Liver (tissue), 8 donors: ENCODE measurements at regions not wholly inside any gene's neighbourhood (a gene's known extent, or its start where the extent isn't known, plus 50 kb on each side); places are given as distances from the start of the nearest gene placed in this dataset.

Experiments used
- DNase-seq: peaks from one replicate; pipeline ENCODE4 v3.0.0-alpha.2; 2017; ENCODE audit warnings: low spot score
- H3K27ac ChIP-seq, 2 donors: one replicate each; pipeline ENCODE4 v1.7.0; 2013; ENCODE audit warnings: inconsistent platforms in 2 of 2, low read length in 2 of 2, control low read depth in 1 of 2, low read depth in 1 of 2, mild to moderate bottlenecking in 1 of 2
- H3K27me3 ChIP-seq, 4 donors: one replicate each; pipeline versions ENCODE4 v1.6.1 to v1.7.0; 2013; ENCODE audit warnings: low read length in 3 of 4, inconsistent platforms in 1 of 4, mild to moderate bottlenecking in 1 of 4, moderate library complexity in 1 of 4; ENCODE audit not compliant: control insufficient read depth in 4 of 4, insufficient read depth in 4 of 4
- H3K36me3 ChIP-seq, 4 donors: one replicate each; pipeline versions ENCODE4 v1.6.1 to v1.7.0; 2013; ENCODE audit warnings: low read length in 3 of 4, mild to moderate bottlenecking in 3 of 4, low read depth in 1 of 4, moderate library complexity in 1 of 4; ENCODE audit not compliant: control insufficient read depth in 4 of 4, insufficient read depth in 3 of 4
- H3K4me1 ChIP-seq, 4 donors: one replicate each; pipeline versions ENCODE4 v1.6.1 to v1.7.0; 2013; ENCODE audit warnings: low read length in 3 of 4, mild to moderate bottlenecking in 3 of 4, moderate library complexity in 1 of 4; ENCODE audit not compliant: control insufficient read depth in 4 of 4, insufficient read depth in 4 of 4
- H3K4me3 ChIP-seq, 3 donors: one replicate each; pipeline versions ENCODE4 v1.6.1 to v1.7.0; 2013; ENCODE audit warnings: low read length in 3 of 3, control low read depth in 1 of 3, low read depth in 1 of 3, mild to moderate bottlenecking in 1 of 3
- H3K9ac ChIP-seq, 2 donors: one replicate each; pipeline ENCODE4 v1.7.0; 2013; ENCODE audit warnings: low read length in 2 of 2, mild to moderate bottlenecking in 2 of 2, moderate library complexity in 2 of 2, control low read depth in 1 of 2, low read depth in 1 of 2
- H3K9me3 ChIP-seq, 4 donors: one replicate each; pipeline versions ENCODE4 v1.6.1 to v1.7.0; 2013; ENCODE audit warnings: low read length in 3 of 4; ENCODE audit not compliant: control insufficient read depth in 4 of 4
- EGR1 ChIP-seq, 2 donors: IDR thresholded peaks; 2 replicates each; pipeline ENCODE4 v1.6.1; 2016 to 2018; ENCODE audit warnings: antibody characterized with exemption in 2 of 2, low read depth in 2 of 2
- FOXA1 ChIP-seq: IDR thresholded peaks from 2 replicates; pipeline ENCODE4 v1.6.1; 2016; ENCODE audit warnings: antibody characterized with exemption
- FOXA2 ChIP-seq: IDR thresholded peaks from 2 replicates; pipeline ENCODE4 v1.6.1; 2016; ENCODE audit warnings: antibody characterized with exemption
- GABPA ChIP-seq, 2 donors: IDR thresholded peaks in 1 of 2; conservative IDR thresholded peaks in 1 of 2; 2 replicates each; pipeline ENCODE4 v1.6.1; 2016; ENCODE audit warnings: antibody characterized with exemption in 2 of 2, mild to moderate bottlenecking in 1 of 2, moderate library complexity in 1 of 2
- HNF4A ChIP-seq, 2 donors: conservative IDR thresholded peaks; 2 replicates each; pipeline ENCODE4 v1.6.1; 2016; ENCODE audit warnings: antibody characterized with exemption in 2 of 2, mild to moderate bottlenecking in 2 of 2
- HNF4G ChIP-seq: IDR thresholded peaks from 2 replicates; pipeline ENCODE4 v1.6.1; 2016; ENCODE audit warnings: antibody characterized with exemption
- JUND ChIP-seq, 2 donors: IDR thresholded peaks; 2 replicates each; pipeline ENCODE4 v1.6.1; 2016; ENCODE audit warnings: antibody characterized with exemption in 2 of 2
- NR2F2 ChIP-seq: IDR thresholded peaks from 2 replicates; pipeline ENCODE4 v1.6.1; 2016; ENCODE audit warnings: antibody characterized with exemption
- RAD21 ChIP-seq, 2 donors: IDR thresholded peaks; 2 replicates each; pipeline ENCODE4 v1.6.1; 2016; ENCODE audit warnings: antibody characterized with exemption in 2 of 2, mild to moderate bottlenecking in 2 of 2
- RXRA ChIP-seq, 2 donors: IDR thresholded peaks; 2 replicates each; pipeline ENCODE4 v1.6.1; 2017 to 2018; ENCODE audit warnings: antibody characterized with exemption in 2 of 2, mild to moderate bottlenecking in 1 of 2
- SP1 ChIP-seq: IDR thresholded peaks from 2 replicates; pipeline ENCODE4 v1.6.1; 2018; ENCODE audit warnings: antibody characterized with exemption, mild to moderate bottlenecking
- TAF1 ChIP-seq: conservative IDR thresholded peaks from 2 replicates; pipeline ENCODE4 v1.6.1; 2016; ENCODE audit warnings: antibody characterized with exemption, mild to moderate bottlenecking
- YY1 ChIP-seq: IDR thresholded peaks from 2 replicates; pipeline ENCODE4 v1.6.1; 2016; ENCODE audit warnings: antibody characterized with exemption, mild to moderate bottlenecking
- WGBS: extraction: QIAGEN DNeasy Blood & Tissue Kit; methylation state at CpG from one replicate; pipeline ENCODE4 v1.1.7; 2013; 5-methylcytosine and 5-hydroxymethylcytosine counted together
- TF ChIP-seq, protein P1 (sequence below): IDR thresholded peaks from 2 replicates; pipeline ENCODE4 v1.6.1; 2016; ENCODE audit warnings: antibody characterized with exemption
- TF ChIP-seq, protein P2 (sequence below): IDR thresholded peaks from 2 replicates; pipeline ENCODE4 v1.6.1; 2016; ENCODE audit warnings: antibody characterized with exemption
- TF ChIP-seq, protein P3 (sequence below): IDR thresholded peaks from 2 replicates; pipeline ENCODE4 v1.6.1; 2016; ENCODE audit warnings: antibody characterized with exemption
- TF ChIP-seq, protein P4 (sequence below): fragments of 150-350 bp; IDR thresholded peaks from 2 replicates; pipeline ENCODE4 v1.5.1; 2017; ENCODE audit warnings: improper control_type of control experiment, low read depth, low read length; ENCODE audit not compliant: missing input control
- TF ChIP-seq, protein P5 (sequence below): IDR thresholded peaks from 2 replicates; pipeline ENCODE4 v1.6.1; 2016; ENCODE audit warnings: antibody characterized with exemption, mild to moderate bottlenecking
- donor health status: healthy.
- donor health status: healthy.
- donor health status: healthy.
- donor health status: healthy.
- donor health status: healthy.

DNA sequence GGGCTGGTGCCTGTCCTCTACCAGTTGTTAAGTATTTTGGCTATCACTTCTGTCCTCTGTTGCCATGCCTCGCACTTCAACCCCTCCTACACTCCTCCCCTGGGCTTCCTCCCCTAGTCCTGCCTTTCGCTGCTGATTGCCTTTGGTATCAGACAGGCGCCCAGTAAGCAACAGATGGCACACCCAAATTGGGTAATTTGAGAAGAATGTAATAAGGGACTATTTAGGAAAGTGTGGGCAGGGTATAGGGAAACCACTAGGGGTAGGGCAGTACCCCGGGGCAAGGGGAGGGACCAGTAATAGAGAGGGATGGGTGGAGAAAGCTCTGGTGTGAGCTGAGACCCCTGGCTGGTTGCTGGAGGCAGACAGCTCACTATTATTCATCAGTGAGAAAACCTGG is 172.7 kb upstream of the USP9X start:
- H3K27ac ChIP-seq: no peak overlapping the region
- H3K36me3 ChIP-seq: no peaks in the 10 kb centered on the region
- H3K4me3 ChIP-seq: no peak overlapping the region
- H3K9me3 ChIP-seq: no peaks in the 10 kb centered on the region
- H3K4me1 ChIP-seq: no peaks in the 10 kb centered on the region
- H3K27me3 ChIP-seq: peaks cover 0 to 2% (median 0%) of the 10 kb centered on the region in 4 donors
- TF ChIP-seq HNF4G (no peak), RXRA (IDR thresholded peaks at IDR 0.05) (no peak), FOXA1 (no peak), EGR1 (IDR thresholded peaks at IDR 0.05; ENCODE audit: low read depth in 2 of 2) (no peak), SP1 (no peak), TAF1 (no peak), GABPA (IDR thresholded peaks at IDR 0.05 in 1 of 2, conservative IDR thresholded peaks at IDR 0.05 in 1 of 2) (no peak), RAD21 (IDR thresholded peaks at IDR 0.05) (no peak), JUND (IDR thresholded peaks at IDR 0.05) (no peak), FOXA2 (no peak), YY1 (no peak), HNF4A (conservative IDR thresholded peaks at IDR 0.05) (no peak), NR2F2 (no peak)
- TF ChIP-seq, protein P1, sequence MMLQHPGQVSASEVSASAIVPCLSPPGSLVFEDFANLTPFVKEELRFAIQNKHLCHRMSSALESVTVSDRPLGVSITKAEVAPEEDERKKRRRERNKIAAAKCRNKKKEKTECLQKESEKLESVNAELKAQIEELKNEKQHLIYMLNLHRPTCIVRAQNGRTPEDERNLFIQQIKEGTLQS: no peak
- TF ChIP-seq, protein P2, sequence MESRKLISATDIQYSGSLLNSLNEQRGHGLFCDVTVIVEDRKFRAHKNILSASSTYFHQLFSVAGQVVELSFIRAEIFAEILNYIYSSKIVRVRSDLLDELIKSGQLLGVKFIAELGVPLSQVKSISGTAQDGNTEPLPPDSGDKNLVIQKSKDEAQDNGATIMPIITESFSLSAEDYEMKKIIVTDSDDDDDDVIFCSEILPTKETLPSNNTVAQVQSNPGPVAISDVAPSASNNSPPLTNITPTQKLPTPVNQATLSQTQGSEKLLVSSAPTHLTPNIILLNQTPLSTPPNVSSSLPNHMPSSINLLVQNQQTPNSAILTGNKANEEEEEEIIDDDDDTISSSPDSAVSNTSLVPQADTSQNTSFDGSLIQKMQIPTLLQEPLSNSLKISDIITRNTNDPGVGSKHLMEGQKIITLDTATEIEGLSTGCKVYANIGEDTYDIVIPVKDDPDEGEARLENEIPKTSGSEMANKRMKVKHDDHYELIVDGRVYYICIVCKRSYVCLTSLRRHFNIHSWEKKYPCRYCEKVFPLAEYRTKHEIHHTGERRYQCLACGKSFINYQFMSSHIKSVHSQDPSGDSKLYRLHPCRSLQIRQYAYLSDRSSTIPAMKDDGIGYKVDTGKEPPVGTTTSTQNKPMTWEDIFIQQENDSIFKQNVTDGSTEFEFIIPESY: no peak
- TF ChIP-seq, protein P3, sequence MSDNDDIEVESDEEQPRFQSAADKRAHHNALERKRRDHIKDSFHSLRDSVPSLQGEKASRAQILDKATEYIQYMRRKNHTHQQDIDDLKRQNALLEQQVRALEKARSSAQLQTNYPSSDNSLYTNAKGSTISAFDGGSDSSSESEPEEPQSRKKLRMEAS: no peak
- TF ChIP-seq, protein P4, sequence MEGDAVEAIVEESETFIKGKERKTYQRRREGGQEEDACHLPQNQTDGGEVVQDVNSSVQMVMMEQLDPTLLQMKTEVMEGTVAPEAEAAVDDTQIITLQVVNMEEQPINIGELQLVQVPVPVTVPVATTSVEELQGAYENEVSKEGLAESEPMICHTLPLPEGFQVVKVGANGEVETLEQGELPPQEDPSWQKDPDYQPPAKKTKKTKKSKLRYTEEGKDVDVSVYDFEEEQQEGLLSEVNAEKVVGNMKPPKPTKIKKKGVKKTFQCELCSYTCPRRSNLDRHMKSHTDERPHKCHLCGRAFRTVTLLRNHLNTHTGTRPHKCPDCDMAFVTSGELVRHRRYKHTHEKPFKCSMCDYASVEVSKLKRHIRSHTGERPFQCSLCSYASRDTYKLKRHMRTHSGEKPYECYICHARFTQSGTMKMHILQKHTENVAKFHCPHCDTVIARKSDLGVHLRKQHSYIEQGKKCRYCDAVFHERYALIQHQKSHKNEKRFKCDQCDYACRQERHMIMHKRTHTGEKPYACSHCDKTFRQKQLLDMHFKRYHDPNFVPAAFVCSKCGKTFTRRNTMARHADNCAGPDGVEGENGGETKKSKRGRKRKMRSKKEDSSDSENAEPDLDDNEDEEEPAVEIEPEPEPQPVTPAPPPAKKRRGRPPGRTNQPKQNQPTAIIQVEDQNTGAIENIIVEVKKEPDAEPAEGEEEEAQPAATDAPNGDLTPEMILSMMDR: no peak
- TF ChIP-seq, protein P5, sequence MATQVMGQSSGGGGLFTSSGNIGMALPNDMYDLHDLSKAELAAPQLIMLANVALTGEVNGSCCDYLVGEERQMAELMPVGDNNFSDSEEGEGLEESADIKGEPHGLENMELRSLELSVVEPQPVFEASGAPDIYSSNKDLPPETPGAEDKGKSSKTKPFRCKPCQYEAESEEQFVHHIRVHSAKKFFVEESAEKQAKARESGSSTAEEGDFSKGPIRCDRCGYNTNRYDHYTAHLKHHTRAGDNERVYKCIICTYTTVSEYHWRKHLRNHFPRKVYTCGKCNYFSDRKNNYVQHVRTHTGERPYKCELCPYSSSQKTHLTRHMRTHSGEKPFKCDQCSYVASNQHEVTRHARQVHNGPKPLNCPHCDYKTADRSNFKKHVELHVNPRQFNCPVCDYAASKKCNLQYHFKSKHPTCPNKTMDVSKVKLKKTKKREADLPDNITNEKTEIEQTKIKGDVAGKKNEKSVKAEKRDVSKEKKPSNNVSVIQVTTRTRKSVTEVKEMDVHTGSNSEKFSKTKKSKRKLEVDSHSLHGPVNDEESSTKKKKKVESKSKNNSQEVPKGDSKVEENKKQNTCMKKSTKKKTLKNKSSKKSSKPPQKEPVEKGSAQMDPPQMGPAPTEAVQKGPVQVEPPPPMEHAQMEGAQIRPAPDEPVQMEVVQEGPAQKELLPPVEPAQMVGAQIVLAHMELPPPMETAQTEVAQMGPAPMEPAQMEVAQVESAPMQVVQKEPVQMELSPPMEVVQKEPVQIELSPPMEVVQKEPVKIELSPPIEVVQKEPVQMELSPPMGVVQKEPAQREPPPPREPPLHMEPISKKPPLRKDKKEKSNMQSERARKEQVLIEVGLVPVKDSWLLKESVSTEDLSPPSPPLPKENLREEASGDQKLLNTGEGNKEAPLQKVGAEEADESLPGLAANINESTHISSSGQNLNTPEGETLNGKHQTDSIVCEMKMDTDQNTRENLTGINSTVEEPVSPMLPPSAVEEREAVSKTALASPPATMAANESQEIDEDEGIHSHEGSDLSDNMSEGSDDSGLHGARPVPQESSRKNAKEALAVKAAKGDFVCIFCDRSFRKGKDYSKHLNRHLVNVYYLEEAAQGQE: no peak
- 87% methylated on average over 4 of the region's 4 CpGs for WGBS
- no peak overlapping the region for H3K9ac ChIP-seq
- DNase-seq: no peak
